A549 (cell line): ENCODE measurements at regions not wholly inside any gene's neighbourhood (a gene's known extent, or its start where the extent isn't known, plus 50 kb on each side); places are given as distances from the start of the nearest gene placed in this dataset.

Experiments used
- ATAC-seq, 2 experiments: fragments of 200-7000 bp in 1 of 2; fragments of >200 bp in 1 of 2; cut with Nextera tagmentation in 1 of 2; cut with Tn5 transposase in 1 of 2; 3 replicates each; pipeline versions ENCODE4 v1.8.0 to v1.9.1; 2018 to 2020; ENCODE audit warnings: mild to moderate bottlenecking in 1 of 2, moderate library complexity in 1 of 2
- CTCF ChIA-PET: fragments of 300-600 bp; sonication (Branson Sonifier 250); formaldehyde crosslinking; extraction: SDS; loops from one replicate; lab custom pipeline; 2021; ENCODE audit warnings: antibody characterized with exemption, inconsistent platforms; lab: Yijun Ruan, JAX
- POLR2A ChIA-PET: fragments of 350-600 bp; formaldehyde crosslinking; extraction: SDS; loops from one replicate; lab custom pipeline; 2021; ENCODE audit warnings: antibody characterized with exemption, inconsistent platforms; lab: Yijun Ruan, JAX
- DNase-seq, 2 experiments: peaks; one replicate each; pipeline versions ENCODE4 v3.0.0 to v3.0.0-alpha.2; 2011 to 2016; ENCODE audit warnings: low read depth in 1 of 2, low spot score in 1 of 2
- FAIRE-seq: peaks from 2 replicates; lab custom pipeline; 2011; peaks lifted over from hg19 to GRCh38; lab: Jason Lieb, UNC
- H3K27ac ChIP-seq, 2 experiments: fragments of >200 bp; sonication (Bioruptor Twin); formaldehyde crosslinking; 3 replicates each; pipeline ENCODE4 v1.5.1; 2016 to 2017
- H3K4me1 ChIP-seq: fragments of >200 bp; sonication (Bioruptor Twin); formaldehyde crosslinking; 3 replicates; pipeline ENCODE4 v1.6.1; 2016
- H3K4me2 ChIP-seq: fragments of >200 bp; sonication (Bioruptor Twin); formaldehyde crosslinking; 3 replicates; pipeline ENCODE4 v1.6.1; 2016
- H3K4me3 ChIP-seq: fragments of >200 bp; sonication (Bioruptor Twin); formaldehyde crosslinking; 3 replicates; pipeline ENCODE4 v1.5.1; 2016
- H3K9me3 ChIP-seq: fragments of >200 bp; sonication (Bioruptor Twin); formaldehyde crosslinking; 3 replicates; pipeline ENCODE4 v1.6.1; 2016
- CHD4 ChIP-seq: fragments of 200-600 bp; sonication (generic); IDR thresholded peaks from 2 replicates; pipeline ENCODE4 v1.6.1; 2016; ENCODE audit warnings: antibody characterized with exemption, mild to moderate bottlenecking, borderline replicate concordance
- EP300 ChIP-seq, 2 experiments: fragments of >200 bp; sonication (Bioruptor Twin); formaldehyde crosslinking; IDR thresholded peaks; 2 replicates in 1 of 2; 3 replicates in 1 of 2; pipeline ENCODE4 v1.6.1; 2016 to 2017
- FOXS1 ChIP-seq: fragments of 250-450 bp; sonication (Bioruptor Pico); IDR thresholded peaks from 2 replicates; pipeline ENCODE4 v1.5.0; 2020; ENCODE audit warnings: mild to moderate bottlenecking, moderate library complexity
- HDAC2 ChIP-seq: fragments of 200-600 bp; sonication (generic); IDR thresholded peaks from 2 replicates; pipeline ENCODE4 v1.6.1; 2016
- HOXB13 ChIP-seq: fragments of 250-450 bp; sonication (Bioruptor Pico); IDR thresholded peaks from 2 replicates; pipeline ENCODE4 v1.5.0; 2020; ENCODE audit warnings: low read depth, mild to moderate bottlenecking, moderate library complexity
- JUN ChIP-seq, 2 experiments: fragments of >200 bp; sonication (Bioruptor Twin); formaldehyde crosslinking; IDR thresholded peaks; 2 replicates in 1 of 2; 3 replicates in 1 of 2; pipeline ENCODE4 v1.6.1; 2016 to 2017
- KDM5A ChIP-seq: fragments of 200-600 bp; sonication (generic); IDR thresholded peaks from 2 replicates; pipeline ENCODE4 v1.6.1; 2016; ENCODE audit warnings: antibody characterized with exemption, mild to moderate bottlenecking
- MAFK ChIP-seq: fragments of 450-650 bp; IDR thresholded peaks from 2 replicates; pipeline ENCODE4 v1.6.1; 2014; ENCODE audit not compliant: partially characterized antibody
- MAZ ChIP-seq: fragments of 150-350 bp; IDR thresholded peaks from 2 replicates; pipeline ENCODE4 v1.6.1; 2014; ENCODE audit warnings: antibody characterized with exemption, low read depth, low read length, borderline replicate concordance
- MYC ChIP-seq: IDR thresholded peaks from 2 replicates; pipeline ENCODE4 v1.6.1; 2012; ENCODE audit warnings: mild to moderate bottlenecking, inconsistent platforms, low read length, improper control_type of control experiment, borderline replicate concordance
- NFE2L2 ChIP-seq: fragments of 150-350 bp; conservative IDR thresholded peaks from 2 replicates; pipeline ENCODE4 v1.6.1; 2014; ENCODE audit warnings: low read length
- NPAS2 ChIP-seq: fragments of 250-450 bp; sonication (Bioruptor Pico); IDR thresholded peaks from 2 replicates; pipeline ENCODE4 v1.8.0; 2022; ENCODE audit warnings: mild to moderate bottlenecking, moderate library complexity, borderline replicate concordance
- POLR2A ChIP-seq: IDR thresholded peaks from 2 replicates; pipeline ENCODE4 v1.6.1; 2012; ENCODE audit warnings: mild to moderate bottlenecking, low read length
- RNF2 ChIP-seq: fragments of 200-600 bp; sonication (generic); IDR thresholded peaks from 2 replicates; pipeline ENCODE4 v1.6.1; 2016; ENCODE audit warnings: low read depth, mild to moderate bottlenecking, antibody characterized with exemption, moderate library complexity, borderline replicate concordance
- SMC3 ChIP-seq: fragments of >200 bp; sonication (Bioruptor Twin); formaldehyde crosslinking; IDR thresholded peaks from 3 replicates; pipeline ENCODE4 v1.6.1; 2018; ENCODE audit warnings: inconsistent platforms
- TP53 ChIP-seq: fragments of 250-450 bp; sonication (Bioruptor Pico); IDR thresholded peaks from 2 replicates; pipeline ENCODE4 v1.5.0; 2021; ENCODE audit warnings: mild to moderate bottlenecking, moderate library complexity
- ZC3H11A ChIP-seq: fragments of 450-650 bp; IDR thresholded peaks from 2 replicates; pipeline ENCODE4 v1.6.1; 2014; ENCODE audit warnings: antibody characterized with exemption, mild to moderate bottlenecking
- ZNF302 ChIP-seq: fragments of 250-450 bp; sonication (Bioruptor Pico); IDR thresholded peaks from 2 replicates; pipeline ENCODE4 v1.9.0; 2021; ENCODE audit warnings: inconsistent platforms, mild to moderate bottlenecking, moderate library complexity
- WGBS: methylation state at CpG from one replicate; pipeline ENCODE4 v1.1.6; 2017; ENCODE audit errors: missing lambda C conversion rate; 5-methylcytosine and 5-hydroxymethylcytosine counted together
- TF ChIP-seq, protein P1 (sequence below): fragments of 200-600 bp; sonication (generic); IDR thresholded peaks from 2 replicates; pipeline ENCODE4 v1.6.1; 2016; ENCODE audit warnings: antibody characterized with exemption, mild to moderate bottlenecking, moderate library complexity
- TF ChIP-seq, protein P2 (sequence below): fragments of >200 bp; sonication (Bioruptor Twin); formaldehyde crosslinking; IDR thresholded peaks from 3 replicates; pipeline ENCODE4 v1.6.1; 2016
- TF ChIP-seq, protein P3 (sequence below): fragments of 250-450 bp; sonication (Bioruptor Pico); IDR thresholded peaks from 2 replicates; pipeline ENCODE4 v1.5.0; 2021; ENCODE audit warnings: mild to moderate bottlenecking, moderate library complexity, borderline replicate concordance
- TF ChIP-seq, protein P4 (sequence below): fragments of 150-350 bp; IDR thresholded peaks from 2 replicates; pipeline ENCODE4 v1.6.1; 2014; ENCODE audit warnings: low read depth, mild to moderate bottlenecking, low read length

DNA sequence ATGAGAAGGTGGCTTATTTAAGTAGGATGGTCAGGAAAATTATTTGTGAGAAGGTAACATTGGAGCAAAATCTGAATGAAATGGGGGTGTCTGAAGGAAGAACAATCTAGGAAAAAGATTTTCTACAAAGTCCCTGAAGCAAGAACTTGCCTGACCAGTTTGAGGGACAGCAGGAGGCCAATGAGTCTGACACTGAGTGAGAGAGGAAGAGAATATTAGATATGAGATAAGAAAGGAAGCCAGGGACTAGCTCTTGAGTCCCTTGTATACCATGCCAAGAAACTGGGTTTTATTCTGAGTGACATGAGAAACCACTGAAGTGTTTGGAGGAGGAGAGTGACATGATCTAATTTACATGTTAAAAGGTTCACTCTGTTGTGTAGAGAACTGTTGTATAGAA, 1478.9 kb downstream of the RPA4 start:
- CTCF ChIA-PET, result no interaction called here
- DNase-seq, result no peak
- H3K27ac ChIP-seq, result no peak overlapping the region
- H3K9me3 ChIP-seq, result no peaks in the 10 kb centered on the region
- POLR2A ChIA-PET, result no interaction called here
- no peak for FAIRE-seq
- H3K4me2 ChIP-seq, result no peak overlapping the region
- TF ChIP-seq HDAC2, result no peak
- no peak for TF ChIP-seq CHD4
- no peak for TF ChIP-seq HOXB13
- no peak for TF ChIP-seq MAZ
- no peak for TF ChIP-seq MYC
- no peak for TF ChIP-seq MAFK
- TF ChIP-seq EP300 (IDR thresholded peaks at IDR 0.05), result no peak
- no peak for TF ChIP-seq FOXS1 (CRISPR knock-in tag)
- no peak for TF ChIP-seq JUN (IDR thresholded peaks at IDR 0.05)
- TF ChIP-seq, protein P1, sequence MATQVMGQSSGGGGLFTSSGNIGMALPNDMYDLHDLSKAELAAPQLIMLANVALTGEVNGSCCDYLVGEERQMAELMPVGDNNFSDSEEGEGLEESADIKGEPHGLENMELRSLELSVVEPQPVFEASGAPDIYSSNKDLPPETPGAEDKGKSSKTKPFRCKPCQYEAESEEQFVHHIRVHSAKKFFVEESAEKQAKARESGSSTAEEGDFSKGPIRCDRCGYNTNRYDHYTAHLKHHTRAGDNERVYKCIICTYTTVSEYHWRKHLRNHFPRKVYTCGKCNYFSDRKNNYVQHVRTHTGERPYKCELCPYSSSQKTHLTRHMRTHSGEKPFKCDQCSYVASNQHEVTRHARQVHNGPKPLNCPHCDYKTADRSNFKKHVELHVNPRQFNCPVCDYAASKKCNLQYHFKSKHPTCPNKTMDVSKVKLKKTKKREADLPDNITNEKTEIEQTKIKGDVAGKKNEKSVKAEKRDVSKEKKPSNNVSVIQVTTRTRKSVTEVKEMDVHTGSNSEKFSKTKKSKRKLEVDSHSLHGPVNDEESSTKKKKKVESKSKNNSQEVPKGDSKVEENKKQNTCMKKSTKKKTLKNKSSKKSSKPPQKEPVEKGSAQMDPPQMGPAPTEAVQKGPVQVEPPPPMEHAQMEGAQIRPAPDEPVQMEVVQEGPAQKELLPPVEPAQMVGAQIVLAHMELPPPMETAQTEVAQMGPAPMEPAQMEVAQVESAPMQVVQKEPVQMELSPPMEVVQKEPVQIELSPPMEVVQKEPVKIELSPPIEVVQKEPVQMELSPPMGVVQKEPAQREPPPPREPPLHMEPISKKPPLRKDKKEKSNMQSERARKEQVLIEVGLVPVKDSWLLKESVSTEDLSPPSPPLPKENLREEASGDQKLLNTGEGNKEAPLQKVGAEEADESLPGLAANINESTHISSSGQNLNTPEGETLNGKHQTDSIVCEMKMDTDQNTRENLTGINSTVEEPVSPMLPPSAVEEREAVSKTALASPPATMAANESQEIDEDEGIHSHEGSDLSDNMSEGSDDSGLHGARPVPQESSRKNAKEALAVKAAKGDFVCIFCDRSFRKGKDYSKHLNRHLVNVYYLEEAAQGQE, result no peak
- TF ChIP-seq KDM5A, result no peak
- TF ChIP-seq, protein P2, sequence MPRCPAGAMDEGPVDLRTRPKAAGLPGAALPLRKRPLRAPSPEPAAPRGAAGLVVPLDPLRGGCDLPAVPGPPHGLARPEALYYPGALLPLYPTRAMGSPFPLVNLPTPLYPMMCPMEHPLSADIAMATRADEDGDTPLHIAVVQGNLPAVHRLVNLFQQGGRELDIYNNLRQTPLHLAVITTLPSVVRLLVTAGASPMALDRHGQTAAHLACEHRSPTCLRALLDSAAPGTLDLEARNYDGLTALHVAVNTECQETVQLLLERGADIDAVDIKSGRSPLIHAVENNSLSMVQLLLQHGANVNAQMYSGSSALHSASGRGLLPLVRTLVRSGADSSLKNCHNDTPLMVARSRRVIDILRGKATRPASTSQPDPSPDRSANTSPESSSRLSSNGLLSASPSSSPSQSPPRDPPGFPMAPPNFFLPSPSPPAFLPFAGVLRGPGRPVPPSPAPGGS, result no peak
- TF ChIP-seq, protein P3, sequence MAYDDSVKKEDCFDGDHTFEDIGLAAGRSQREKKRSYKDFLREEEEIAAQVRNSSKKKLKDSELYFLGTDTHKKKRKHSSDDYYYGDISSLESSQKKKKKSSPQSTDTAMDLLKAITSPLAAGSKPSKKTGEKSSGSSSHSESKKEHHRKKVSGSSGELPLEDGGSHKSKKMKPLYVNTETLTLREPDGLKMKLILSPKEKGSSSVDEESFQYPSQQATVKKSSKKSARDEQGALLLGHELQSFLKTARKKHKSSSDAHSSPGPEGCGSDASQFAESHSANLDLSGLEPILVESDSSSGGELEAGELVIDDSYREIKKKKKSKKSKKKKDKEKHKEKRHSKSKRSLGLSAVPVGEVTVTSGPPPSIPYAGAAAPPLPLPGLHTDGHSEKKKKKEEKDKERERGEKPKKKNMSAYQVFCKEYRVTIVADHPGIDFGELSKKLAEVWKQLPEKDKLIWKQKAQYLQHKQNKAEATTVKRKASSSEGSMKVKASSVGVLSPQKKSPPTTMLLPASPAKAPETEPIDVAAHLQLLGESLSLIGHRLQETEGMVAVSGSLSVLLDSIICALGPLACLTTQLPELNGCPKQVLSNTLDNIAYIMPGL (CRISPR knock-in tag), result no peak
- TF ChIP-seq ZNF302 (CRISPR knock-in tag), result no peak
- TF ChIP-seq NFE2L2, result no peak
- no peak for TF ChIP-seq NPAS2 (CRISPR knock-in tag)
- TF ChIP-seq, protein P4, sequence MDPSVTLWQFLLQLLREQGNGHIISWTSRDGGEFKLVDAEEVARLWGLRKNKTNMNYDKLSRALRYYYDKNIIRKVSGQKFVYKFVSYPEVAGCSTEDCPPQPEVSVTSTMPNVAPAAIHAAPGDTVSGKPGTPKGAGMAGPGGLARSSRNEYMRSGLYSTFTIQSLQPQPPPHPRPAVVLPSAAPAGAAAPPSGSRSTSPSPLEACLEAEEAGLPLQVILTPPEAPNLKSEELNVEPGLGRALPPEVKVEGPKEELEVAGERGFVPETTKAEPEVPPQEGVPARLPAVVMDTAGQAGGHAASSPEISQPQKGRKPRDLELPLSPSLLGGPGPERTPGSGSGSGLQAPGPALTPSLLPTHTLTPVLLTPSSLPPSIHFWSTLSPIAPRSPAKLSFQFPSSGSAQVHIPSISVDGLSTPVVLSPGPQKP, result no peak
- no peak overlapping the region for H3K4me3 ChIP-seq
- no peaks in the 10 kb centered on the region for H3K4me1 ChIP-seq
- no peak for ATAC-seq

DNA sequence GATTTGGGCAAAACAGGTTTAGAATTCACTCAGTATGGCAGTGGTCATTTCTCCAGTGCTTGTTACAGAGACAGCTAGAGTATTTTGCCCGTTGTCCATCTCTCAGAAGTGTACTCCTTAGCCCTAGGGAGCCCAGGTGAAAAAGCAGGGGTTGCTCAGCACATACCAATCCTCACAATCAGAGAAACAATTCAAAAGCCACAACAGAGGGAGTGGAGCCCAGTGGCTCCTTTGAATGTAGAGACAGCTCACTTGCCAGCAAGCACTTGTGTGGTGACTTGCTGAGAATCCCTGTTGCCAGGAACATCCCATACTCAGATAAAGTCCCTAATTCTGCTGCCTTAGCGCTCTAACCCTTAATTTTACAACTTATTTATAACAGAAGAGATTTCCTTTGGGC, 1488.3 kb downstream of the RPA4 start:
- FAIRE-seq, result no peak
- CTCF ChIA-PET, result no interaction called here

More for the DNA sequence above, 1488.3 kb downstream of the RPA4 start:
- Histone ChIP-seq H3K9me3 (no peaks in the 10 kb centered on the region), H3K27ac (no peak overlapping the region), H3K4me3 (no peak overlapping the region), H3K4me1 (no peaks in the 10 kb centered on the region), H3K4me2 (no peak overlapping the region)
- TF ChIP-seq NFE2L2, result no peak
- TF ChIP-seq POLR2A, result no peak
- no peak for TF ChIP-seq ZC3H11A
- TF ChIP-seq, protein P1, result no peak
- no peak for TF ChIP-seq SMC3
- no peak for TF ChIP-seq RNF2
- TF ChIP-seq TP53 (CRISPR knock-in tag), result no peak
- TF ChIP-seq HOXB13, result no peak
- TF ChIP-seq, protein P3 (CRISPR knock-in tag), result no peak
- POLR2A ChIA-PET, result no interaction called here
- WGBS, result 3% methylated on average over 2 of the region's 2 CpGs
- no peak for DNase-seq
- ATAC-seq, result no peak
